ENCODE measurements at regions not wholly inside any gene's neighbourhood (a gene's known extent, or its start where the extent isn't known, plus 50 kb on each side); places are given as distances from the start of the nearest gene placed in this dataset.

- H3K4me3 ChIP-seq = no peak overlapping the region
- H3K4me1 ChIP-seq = no peaks in the 10 kb centered on the region
- no peaks in the 10 kb centered on the region for H3K9me3 ChIP-seq
- TF ChIP-seq POLR2A (IDR thresholded peaks at IDR 0.05) (no peak), CTCF (IDR thresholded peaks at IDR 0.05) (no peak)
- H3K36me3 ChIP-seq = no peaks in the 10 kb centered on the region
- no peak overlapping the region for H3K27ac ChIP-seq
- no peak for DNase-seq
- H3K27me3 ChIP-seq = no peaks in the 10 kb centered on the region
Observed at GRCh38 chr3:194243172-194243837, 107.4 kb downstream of the HES1 start.

GRCh38 chr3:194244167-194244566 is 107.0 kb downstream of the CPN2 start:
- no peak overlapping the region for H3K4me3 ChIP-seq
- H3K27me3 ChIP-seq = no peaks in the 10 kb centered on the region
- TF ChIP-seq CTCF (IDR thresholded peaks at IDR 0.05) = no peak
- TF ChIP-seq POLR2A (IDR thresholded peaks at IDR 0.05) = no peak
- no peaks in the 10 kb centered on the region for H3K9me3 ChIP-seq
- H3K27ac ChIP-seq = no peak overlapping the region
- H3K4me1 ChIP-seq = no peaks in the 10 kb centered on the region
- no peaks in the 10 kb centered on the region for H3K36me3 ChIP-seq
- DNase-seq = no peak

GRCh38 chr3:194245474-194245873 is 105.7 kb downstream of the CPN2 start:
- Histone ChIP-seq H3K27me3 (no peaks in the 10 kb centered on the region), H3K9me3 (no peaks in the 10 kb centered on the region), H3K27ac (no peak overlapping the region), H3K4me1 (peaks cover 0 to 11% (median 0%) of the 10 kb centered on the region in 4 donors), H3K4me3 (no peak overlapping the region), H3K36me3 (no peaks in the 10 kb centered on the region)
- no peak for TF ChIP-seq CTCF (IDR thresholded peaks at IDR 0.05)
- no peak for TF ChIP-seq POLR2A (IDR thresholded peaks at IDR 0.05)
- no peak for DNase-seq

GRCh38 chr3:194245975-194246561 is 105.1 kb downstream of the CPN2 start:
- TF ChIP-seq POLR2A (IDR thresholded peaks at IDR 0.05) = no peak
- TF ChIP-seq CTCF (IDR thresholded peaks at IDR 0.05) = no peak
- Histone ChIP-seq H3K36me3 (no peaks in the 10 kb centered on the region), H3K9me3 (no peaks in the 10 kb centered on the region), H3K27ac (no peak overlapping the region), H3K4me1 (peaks cover 0 to 17% (median 0%) of the 10 kb centered on the region in 4 donors), H3K4me3 (no peak overlapping the region), H3K27me3 (no peaks in the 10 kb centered on the region)
- DNase-seq = no peak

- TF ChIP-seq CTCF (IDR thresholded peaks at IDR 0.05) (no peak), POLR2A (IDR thresholded peaks at IDR 0.05) (no peak)
Observed at GRCh38 chr3:194246709-194247349, 104.3 kb downstream of the CPN2 start.

More at GRCh38 chr3:194246709-194247349, 104.3 kb downstream of the CPN2 start:
- H3K27ac ChIP-seq = no peak overlapping the region
- peaks cover 0 to 17% (median 0%) of the 10 kb centered on the region in 4 donors for H3K4me1 ChIP-seq
- no peaks in the 10 kb centered on the region for H3K27me3 ChIP-seq
- H3K36me3 ChIP-seq = no peaks in the 10 kb centered on the region
- no peak for DNase-seq
- H3K9me3 ChIP-seq = no peaks in the 10 kb centered on the region
- H3K4me3 ChIP-seq = no peak overlapping the region
